Type B pancreatic cell (in vitro differentiated cells): ENCODE measurements at regions not wholly inside any gene's neighbourhood (a gene's known extent, or its start where the extent isn't known, plus 50 kb on each side); places are given as distances from the start of the nearest gene placed in this dataset.

ENCODE experiments used
- DNase-seq: peaks from one replicate; pipeline ENCODE4 v3.0.0; 2021; ENCODE audit warnings: mixed read lengths; ENCODE audit not compliant: unreplicated experiment; ENCODE audit errors: extremely low spot score
- H3K27ac Mint-ChIP-seq: 2 replicates; pipeline ENCODE4 v1.8.0; 2021; ENCODE audit warnings: mild to moderate bottlenecking, mixed read lengths
- H3K27me3 Mint-ChIP-seq: 2 replicates; pipeline ENCODE4 v1.8.0; 2021; ENCODE audit warnings: mixed read lengths
- H3K36me3 Mint-ChIP-seq: 2 replicates; pipeline ENCODE4 v1.8.0; 2021; ENCODE audit warnings: mixed read lengths
- H3K4me1 Mint-ChIP-seq: one replicate; pipeline ENCODE4 v1.8.0; 2021; ENCODE audit warnings: mixed read lengths; ENCODE audit not compliant: unreplicated experiment
- H3K4me3 Mint-ChIP-seq: 2 replicates; pipeline ENCODE4 v1.8.0; 2021; ENCODE audit warnings: mild to moderate bottlenecking, mixed read lengths
- H3K9me3 Mint-ChIP-seq: 2 replicates; pipeline ENCODE4 v1.8.0; 2021; ENCODE audit warnings: mixed read lengths
- TF ChIP-seq, protein P1 (sequence below): fragments of 200-600 bp; sonication (generic); conservative IDR thresholded peaks from 2 replicates; pipeline ENCODE4 v1.5.0; 2021; ENCODE audit warnings: antibody characterized with exemption, mild to moderate bottlenecking

DNA sequence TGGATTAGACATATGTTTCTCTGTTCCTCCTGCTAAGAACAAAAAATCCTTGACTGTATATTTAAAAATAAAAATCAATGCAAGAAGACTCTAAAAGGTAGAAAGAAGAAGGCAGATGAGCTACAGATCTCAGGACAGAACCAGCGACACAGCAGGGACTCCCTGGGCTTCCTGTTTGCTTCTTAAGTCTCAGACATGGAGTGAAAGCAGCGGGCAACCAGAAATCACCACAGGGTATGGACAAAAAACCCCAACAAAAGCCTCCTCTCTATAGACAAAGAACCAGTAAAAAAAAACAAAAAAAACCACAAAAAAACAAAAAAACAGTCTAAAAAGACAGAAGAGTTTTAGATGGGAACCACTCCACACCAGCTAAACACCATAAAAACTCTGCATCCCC is 971.0 kb upstream of the GYPC start:
- no peaks in the 10 kb centered on the region for H3K9me3 Mint-ChIP-seq
- no peaks in the 10 kb centered on the region for H3K27me3 Mint-ChIP-seq
- no peaks in the 10 kb centered on the region for H3K4me1 Mint-ChIP-seq
- no peak overlapping the region for H3K4me3 Mint-ChIP-seq
- DNase-seq: no peak
- TF ChIP-seq, protein P1, sequence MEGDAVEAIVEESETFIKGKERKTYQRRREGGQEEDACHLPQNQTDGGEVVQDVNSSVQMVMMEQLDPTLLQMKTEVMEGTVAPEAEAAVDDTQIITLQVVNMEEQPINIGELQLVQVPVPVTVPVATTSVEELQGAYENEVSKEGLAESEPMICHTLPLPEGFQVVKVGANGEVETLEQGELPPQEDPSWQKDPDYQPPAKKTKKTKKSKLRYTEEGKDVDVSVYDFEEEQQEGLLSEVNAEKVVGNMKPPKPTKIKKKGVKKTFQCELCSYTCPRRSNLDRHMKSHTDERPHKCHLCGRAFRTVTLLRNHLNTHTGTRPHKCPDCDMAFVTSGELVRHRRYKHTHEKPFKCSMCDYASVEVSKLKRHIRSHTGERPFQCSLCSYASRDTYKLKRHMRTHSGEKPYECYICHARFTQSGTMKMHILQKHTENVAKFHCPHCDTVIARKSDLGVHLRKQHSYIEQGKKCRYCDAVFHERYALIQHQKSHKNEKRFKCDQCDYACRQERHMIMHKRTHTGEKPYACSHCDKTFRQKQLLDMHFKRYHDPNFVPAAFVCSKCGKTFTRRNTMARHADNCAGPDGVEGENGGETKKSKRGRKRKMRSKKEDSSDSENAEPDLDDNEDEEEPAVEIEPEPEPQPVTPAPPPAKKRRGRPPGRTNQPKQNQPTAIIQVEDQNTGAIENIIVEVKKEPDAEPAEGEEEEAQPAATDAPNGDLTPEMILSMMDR: no peak
- H3K27ac Mint-ChIP-seq: no peak overlapping the region
- H3K36me3 Mint-ChIP-seq: no peaks in the 10 kb centered on the region

DNA sequence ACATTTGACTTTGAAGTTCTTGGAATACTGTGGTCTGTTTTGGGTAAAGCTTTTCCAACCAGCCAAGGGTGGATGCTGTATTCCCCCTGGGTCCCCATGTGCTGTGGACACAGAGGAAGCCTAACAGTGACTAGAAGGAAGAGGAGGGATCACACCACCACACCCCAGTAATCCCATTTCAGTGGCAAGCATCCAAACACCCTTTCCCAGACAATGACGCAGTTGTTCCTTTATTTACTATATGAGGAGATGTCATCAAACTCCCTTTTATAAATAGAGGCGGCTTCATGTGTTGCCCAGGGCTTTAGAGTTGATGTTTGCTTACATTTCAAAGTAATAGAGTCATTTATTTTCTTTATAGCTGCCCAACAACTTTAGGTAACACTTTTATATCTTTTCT is 959.4 kb upstream of the GYPC start:
- H3K9me3 Mint-ChIP-seq: peaks cover 6% of the 10 kb centered on the region
- no peaks in the 10 kb centered on the region for H3K4me1 Mint-ChIP-seq
- H3K4me3 Mint-ChIP-seq: no peak overlapping the region
- no peak overlapping the region for H3K27ac Mint-ChIP-seq
- DNase-seq: no peak
- TF ChIP-seq, protein P1: no peak
- H3K27me3 Mint-ChIP-seq: no peaks in the 10 kb centered on the region
- no peaks in the 10 kb centered on the region for H3K36me3 Mint-ChIP-seq

DNA sequence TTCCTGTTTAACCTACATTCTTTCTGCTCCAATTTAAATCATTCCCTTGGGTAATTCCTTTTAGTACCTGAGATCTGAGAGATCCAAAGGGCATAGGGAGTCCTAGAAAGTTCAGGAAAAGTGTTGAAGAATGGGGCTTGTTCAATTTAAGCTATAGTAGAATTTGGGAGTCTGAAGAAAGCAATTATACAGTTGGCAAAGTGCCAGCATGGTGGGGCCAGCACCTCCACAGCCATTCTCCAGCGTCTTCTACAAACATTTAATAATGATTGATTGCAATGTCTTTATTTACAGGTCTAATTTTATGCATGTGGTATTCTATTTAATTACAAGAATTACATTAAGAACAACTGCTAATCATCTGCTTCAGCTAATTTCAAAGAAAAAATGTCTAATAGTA is 957.7 kb upstream of the GYPC start:
- TF ChIP-seq, protein P1: no peak
- Mint-ChIP-seq H3K36me3 (no peaks in the 10 kb centered on the region), H3K27ac (no peak overlapping the region), H3K9me3 (peaks cover 6% of the 10 kb centered on the region), H3K27me3 (no peaks in the 10 kb centered on the region), H3K4me1 (no peaks in the 10 kb centered on the region), H3K4me3 (no peak overlapping the region)
- DNase-seq: no peak

DNA sequence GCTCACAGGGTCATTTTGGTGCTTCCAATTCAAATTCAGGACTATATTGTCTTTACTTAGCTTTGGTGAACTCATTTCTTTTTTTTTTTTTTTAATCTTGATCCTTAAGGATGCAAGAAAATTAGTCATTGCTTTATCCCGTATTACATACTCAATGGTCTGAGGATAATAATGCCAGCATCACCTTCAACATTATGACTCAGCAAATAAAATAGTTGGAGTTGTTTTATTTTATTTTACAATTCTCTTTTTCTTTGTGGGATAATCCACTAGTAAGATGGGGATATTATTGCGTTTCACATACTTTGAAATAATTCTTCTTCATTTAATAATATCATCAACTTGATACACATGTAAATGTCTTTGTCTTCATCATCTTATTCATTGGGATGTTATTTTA is 954.9 kb upstream of the GYPC start:
- H3K27ac Mint-ChIP-seq: no peak overlapping the region
- no peaks in the 10 kb centered on the region for H3K27me3 Mint-ChIP-seq
- H3K9me3 Mint-ChIP-seq: peaks cover 6% of the 10 kb centered on the region
- TF ChIP-seq, protein P1: no peak
- no peaks in the 10 kb centered on the region for H3K4me1 Mint-ChIP-seq
- H3K4me3 Mint-ChIP-seq: no peak overlapping the region
- DNase-seq: no peak
- no peaks in the 10 kb centered on the region for H3K36me3 Mint-ChIP-seq

DNA sequence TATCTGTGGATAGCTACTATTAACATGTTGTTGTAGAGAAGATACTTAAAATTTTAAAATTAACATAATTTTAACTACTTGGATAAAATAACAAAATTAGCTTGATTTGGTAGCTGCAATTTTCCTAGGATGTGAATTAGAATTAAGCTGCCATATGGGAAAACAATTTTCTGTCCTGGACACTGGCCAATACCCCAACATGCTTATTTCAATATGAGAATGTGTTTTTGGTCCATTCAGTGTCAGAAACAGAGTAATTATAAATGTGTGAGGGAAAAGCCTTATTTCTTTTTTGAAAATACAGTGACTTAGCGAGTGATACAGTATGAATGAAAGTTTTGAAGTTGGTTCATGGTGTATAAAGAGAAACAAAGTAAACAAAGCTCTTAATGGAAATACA is 948.3 kb upstream of the GYPC start:
- Mint-ChIP-seq H3K27ac (no peak overlapping the region), H3K27me3 (no peaks in the 10 kb centered on the region), H3K4me1 (no peaks in the 10 kb centered on the region), H3K4me3 (no peak overlapping the region), H3K36me3 (no peaks in the 10 kb centered on the region), H3K9me3 (peaks cover 3% of the 10 kb centered on the region)
- no peak for DNase-seq
- TF ChIP-seq, protein P1: no peak

DNA sequence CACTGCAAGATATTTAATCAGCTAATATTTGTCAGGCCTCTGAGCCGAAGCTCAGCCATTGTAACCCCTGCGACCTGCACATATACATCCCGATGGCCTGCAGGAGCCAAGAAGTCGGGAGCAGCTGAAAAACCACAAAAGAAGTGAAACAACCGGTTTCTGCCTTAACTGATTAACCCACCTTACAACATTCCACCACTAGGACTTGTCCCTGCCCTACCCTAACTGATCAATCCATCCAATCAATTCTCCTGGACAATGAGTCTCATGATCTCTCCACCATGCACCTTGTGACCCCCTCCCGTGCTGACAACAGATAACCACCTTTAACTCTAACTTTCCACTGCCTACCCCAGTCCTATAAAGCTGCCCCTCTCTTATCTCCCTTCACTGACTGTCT is 945.4 kb upstream of the GYPC start:
- H3K9me3 Mint-ChIP-seq: peaks cover 6% of the 10 kb centered on the region
- TF ChIP-seq, protein P1: no peak

More for the DNA sequence above, 945.4 kb upstream of the GYPC start:
- no peaks in the 10 kb centered on the region for H3K36me3 Mint-ChIP-seq
- H3K4me3 Mint-ChIP-seq: peak overlapping the region; percentile 85
- H3K27ac Mint-ChIP-seq: peak overlapping the region; percentile 94
- no peaks in the 10 kb centered on the region for H3K27me3 Mint-ChIP-seq
- no peak for DNase-seq
- no peaks in the 10 kb centered on the region for H3K4me1 Mint-ChIP-seq
